Stimulated activated CD4-positive, alpha-beta T cell treated with anti-CD3 and anti-CD28 coated beads, Interleukin-1b, Interleukin-23, amount 100 ng/mL, for 24 hours (primary cell): ENCODE measurements at regions not wholly inside any gene's neighbourhood (a gene's known extent, or its start where the extent isn't known, plus 50 kb on each side); places are given as distances from the start of the nearest gene placed in this dataset.

ENCODE experiments used
- DNase-seq, 4 experiments: peaks; one replicate each; pipeline ENCODE4 v3.0.0-alpha.2; 2020; ENCODE audit warnings: low read depth in 4 of 4, low spot score in 1 of 4

GRCh38 chr15:97078591-97078990 is 748.1 kb downstream of the NR2F2 start:
- no peak for DNase-seq

- no peak for DNase-seq
Observed at GRCh38 chr15:97081666-97082226, 751.2 kb downstream of the NR2F2 start.

- DNase-seq: no peak
Observed at GRCh38 chr15:97082830-97083229, 752.3 kb downstream of the NR2F2 start.

- DNase-seq: no peak
Observed at GRCh38 chr15:97084650-97085049, 754.1 kb downstream of the NR2F2 start.

- no peak for DNase-seq
Observed at GRCh38 chr15:97085731-97086130, 755.2 kb downstream of the NR2F2 start.

GRCh38 chr15:97087006-97087741 is 756.7 kb downstream of the NR2F2 start:
- DNase-seq: no peak

- DNase-seq: no peak
Observed at GRCh38 chr15:97091093-97091492, 760.6 kb downstream of the NR2F2 start.

- no peak for DNase-seq
Observed at GRCh38 chr15:97092656-97093055, 762.2 kb downstream of the NR2F2 start.

- no peak for DNase-seq
Observed at GRCh38 chr15:97096303-97096835, 765.9 kb downstream of the NR2F2 start.

GRCh38 chr15:97099040-97099439 is 768.5 kb downstream of the NR2F2 start:
- no peak for DNase-seq

- DNase-seq: no peak
Observed at GRCh38 chr15:97101572-97101971, 771.1 kb downstream of the NR2F2 start.

GRCh38 chr15:97114900-97115760 is 784.6 kb downstream of the NR2F2 start:
- no peak for DNase-seq

GRCh38 chr15:97115761-97116070 is 785.2 kb downstream of the NR2F2 start:
- no peak for DNase-seq

GRCh38 chr15:97124790-97125189 is 794.3 kb downstream of the NR2F2 start:
- no peak for DNase-seq

- no peak for DNase-seq
Observed at GRCh38 chr15:97126553-97127233, 796.2 kb downstream of the NR2F2 start.

- no peak for DNase-seq
Observed at GRCh38 chr15:97129674-97130073, 799.2 kb downstream of the NR2F2 start.

- DNase-seq: no peak
Observed at GRCh38 chr15:97140216-97140615, 809.7 kb downstream of the NR2F2 start.

- no peak for DNase-seq
Observed at GRCh38 chr15:97141360-97141759, 810.9 kb downstream of the NR2F2 start.

GRCh38 chr15:97141871-97142270 is 811.4 kb downstream of the NR2F2 start:
- no peak for DNase-seq

GRCh38 chr15:97143592-97144376 is 813.3 kb downstream of the NR2F2 start:
- DNase-seq: no peak

- DNase-seq: no peak
Observed at GRCh38 chr15:97144377-97144711, 813.8 kb downstream of the NR2F2 start.
